ENCODE measurements at regions not wholly inside any gene's neighbourhood (a gene's known extent, or its start where the extent isn't known, plus 50 kb on each side); places are given as distances from the start of the nearest gene placed in this dataset.
"Not testable (repeated sequence)": the region's sequence is repeated elsewhere in the genome, so short reads cannot be mapped to it uniquely, and the experiment has no call there.

- not testable (repeated sequence) for DNase-seq
Observed at GRCh38 chr17:15864061-15864460, 80.9 kb upstream of the ADORA2B start.

- not testable (repeated sequence) for DNase-seq
Observed at GRCh38 chr17:15864472-15864871, 80.5 kb upstream of the ADORA2B start.

- not testable (repeated sequence) for DNase-seq
Observed at GRCh38 chr17:15866015-15866414, 78.9 kb upstream of the ADORA2B start.

- not testable (repeated sequence) for DNase-seq
Observed at GRCh38 chr17:15867331-15867730, 77.6 kb upstream of the ADORA2B start.

GRCh38 chr17:15869868-15870267, 75.1 kb upstream of the ADORA2B start:
- not testable (repeated sequence) for DNase-seq

GRCh38 chr17:15872677-15873076, 72.3 kb upstream of the ADORA2B start:
- DNase-seq, result not testable (repeated sequence)

- DNase-seq, result not testable (repeated sequence)
Observed at GRCh38 chr17:15877882-15878500, 66.9 kb upstream of the ADORA2B start.

- DNase-seq, result no peak
Observed at GRCh38 chr17:15882058-15882720, 62.7 kb upstream of the ADORA2B start.

- DNase-seq, result no peak
Observed at GRCh38 chr17:15882777-15883176, 62.2 kb upstream of the ADORA2B start.

- DNase-seq, result no peak
Observed at GRCh38 chr17:15883617-15884111, 61.3 kb upstream of the ADORA2B start.

GRCh38 chr17:15884731-15885130, 60.2 kb upstream of the ADORA2B start:
- no peak for DNase-seq

GRCh38 chr17:15885770-15886169, 59.2 kb upstream of the ADORA2B start:
- DNase-seq, result no peak

GRCh38 chr17:15886221-15886620, 58.7 kb upstream of the ADORA2B start:
- DNase-seq, result no peak

- no peak for DNase-seq
Observed at GRCh38 chr17:15886804-15887203, 58.1 kb upstream of the ADORA2B start.

GRCh38 chr17:15888436-15888835, 56.5 kb upstream of the ADORA2B start:
- no peak for DNase-seq

- no peak for DNase-seq
Observed at GRCh38 chr17:15890279-15890892, 54.5 kb upstream of the ADORA2B start.

GRCh38 chr17:15891318-15891717, 53.6 kb upstream of the ADORA2B start:
- no peak for DNase-seq

GRCh38 chr17:15892244-15892643, 52.7 kb upstream of the ADORA2B start:
- no peak for DNase-seq

- no peak for DNase-seq
Observed at GRCh38 chr17:15892731-15893657, 51.9 kb upstream of the ADORA2B start.

GRCh38 chr17:15893658-15894024, 51.3 kb upstream of the ADORA2B start:
- DNase-seq, result no peak

GRCh38 chr17:15894258-15894657, 50.7 kb upstream of the ADORA2B start:
- DNase-seq, result no peak

GRCh38 chr17:15894913-15895658, 49.8 kb upstream of the ADORA2B start:
- DNase-seq, result no peak
